Fibroblast of lung (primary cell): ENCODE measurements at regions not wholly inside any gene's neighbourhood (a gene's known extent, or its start where the extent isn't known, plus 50 kb on each side); places are given as distances from the start of the nearest gene placed in this dataset.

Source experiments
- EZH2 ChIP-seq: IDR thresholded peaks from 2 replicates; pipeline ENCODE4 v1.5.1; 2012; ENCODE audit warnings: low read length, control low read depth, mild to moderate bottlenecking; ENCODE audit errors: missing control alignments
- TF ChIP-seq, protein P1 (sequence below), 2 donors: IDR thresholded peaks in 1 of 2; conservative IDR thresholded peaks in 1 of 2; 1 replicate in 1 of 2; 2 replicates in 1 of 2; pipeline ENCODE4 v1.5.1; 2011 to 2012; ENCODE audit warnings: low read length in 2 of 2, control low read depth in 1 of 2, inconsistent platforms in 1 of 2, low read depth in 1 of 2, mild to moderate bottlenecking in 1 of 2

DNA sequence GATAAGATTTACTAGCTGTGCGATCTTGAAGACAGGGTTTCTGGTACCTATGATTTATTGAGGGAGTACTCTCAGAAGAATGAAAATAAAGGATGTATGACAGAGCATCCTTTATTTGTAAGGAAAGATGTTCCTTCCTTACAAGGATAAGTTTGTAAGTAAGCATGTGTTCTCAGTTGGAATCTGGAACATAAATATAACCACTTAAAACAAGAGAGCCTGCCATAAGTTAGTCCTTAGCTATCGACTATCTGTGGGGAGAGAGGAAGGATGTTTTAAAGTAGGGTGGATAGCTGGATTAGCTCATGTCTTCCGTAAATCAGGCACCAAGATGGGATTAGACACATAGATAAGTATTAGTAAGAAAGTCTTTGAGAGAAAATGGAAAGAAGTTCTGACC lies 192.6 kb upstream of the CARD18 start:
- TF ChIP-seq, protein P1, sequence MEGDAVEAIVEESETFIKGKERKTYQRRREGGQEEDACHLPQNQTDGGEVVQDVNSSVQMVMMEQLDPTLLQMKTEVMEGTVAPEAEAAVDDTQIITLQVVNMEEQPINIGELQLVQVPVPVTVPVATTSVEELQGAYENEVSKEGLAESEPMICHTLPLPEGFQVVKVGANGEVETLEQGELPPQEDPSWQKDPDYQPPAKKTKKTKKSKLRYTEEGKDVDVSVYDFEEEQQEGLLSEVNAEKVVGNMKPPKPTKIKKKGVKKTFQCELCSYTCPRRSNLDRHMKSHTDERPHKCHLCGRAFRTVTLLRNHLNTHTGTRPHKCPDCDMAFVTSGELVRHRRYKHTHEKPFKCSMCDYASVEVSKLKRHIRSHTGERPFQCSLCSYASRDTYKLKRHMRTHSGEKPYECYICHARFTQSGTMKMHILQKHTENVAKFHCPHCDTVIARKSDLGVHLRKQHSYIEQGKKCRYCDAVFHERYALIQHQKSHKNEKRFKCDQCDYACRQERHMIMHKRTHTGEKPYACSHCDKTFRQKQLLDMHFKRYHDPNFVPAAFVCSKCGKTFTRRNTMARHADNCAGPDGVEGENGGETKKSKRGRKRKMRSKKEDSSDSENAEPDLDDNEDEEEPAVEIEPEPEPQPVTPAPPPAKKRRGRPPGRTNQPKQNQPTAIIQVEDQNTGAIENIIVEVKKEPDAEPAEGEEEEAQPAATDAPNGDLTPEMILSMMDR (conservative IDR thresholded peaks at IDR 0.05 in 1 of 2, IDR thresholded peaks at IDR 0.05 in 1 of 2; ENCODE audit: low read depth in 1 of 2, low read length in 2 of 2): no peak
- no peak for TF ChIP-seq EZH2
